ENCODE measurements at regions not wholly inside any gene's neighbourhood (a gene's known extent, or its start where the extent isn't known, plus 50 kb on each side); places are given as distances from the start of the nearest gene placed in this dataset.

- no peak overlapping the region for H3K27ac ChIP-seq
- no peaks in the 10 kb centered on the region for H3K36me3 ChIP-seq
- H3K27me3 ChIP-seq = no peaks in the 10 kb centered on the region
- TF ChIP-seq POLR2AphosphoS5 (IDR thresholded peaks at IDR 0.05) (no peak), EP300 (IDR thresholded peaks at IDR 0.05; ENCODE audit: low read depth) (no peak), POLR2A (IDR thresholded peaks at IDR 0.05) (no peak), CTCF (IDR thresholded peaks at IDR 0.05) (no peak)
- in situ Hi-C loops (cut with MboI; ENCODE audit: low pct_ligation_motif_present in 1 of 4, low pct_unique_long_range_greater_than_20kb in 1 of 4, low sequenced_read_pairs in 3 of 4) = no loop called here
- no peak for DNase-seq
- no peaks in the 10 kb centered on the region for H3K9me3 ChIP-seq
- WGBS, 2 donors (ENCODE audit: low coverage in 1 of 2) = 84% methylated on average over 5 of the region's 5 CpGs; no CpG with 5 or more reads in 1 of the 2 donors
- intact Hi-C loops (cut with DNase I; ENCODE audit: low total_unique reads) = no loop called here
- no peak overlapping the region for H3K4me3 ChIP-seq
- no peaks in the 10 kb centered on the region for H3K4me1 ChIP-seq
Observed at GRCh38 chr12:16972923-16973770, 367.2 kb upstream of the LMO3 start.

DNA sequence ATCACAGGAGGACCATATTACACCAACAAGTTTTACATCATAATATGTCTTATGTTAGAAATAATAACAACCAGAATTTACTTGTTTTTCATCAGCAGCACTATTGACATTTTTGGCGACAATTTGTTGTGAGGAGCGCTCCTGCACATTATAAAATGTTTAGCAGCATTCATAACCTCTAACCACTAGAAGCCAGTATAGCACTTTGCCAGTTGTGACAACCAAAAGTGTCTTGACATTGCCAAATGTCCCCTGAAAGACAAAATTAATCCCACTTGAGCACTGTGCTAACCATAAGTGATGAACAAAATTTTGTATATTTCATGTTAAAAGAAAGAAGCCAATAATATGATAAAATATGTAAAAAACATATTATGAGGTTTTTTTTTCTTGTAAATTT, 356.9 kb upstream of the LMO3 start:
- in situ Hi-C loops (cut with MboI; ENCODE audit: low pct_ligation_motif_present in 1 of 4, low pct_unique_long_range_greater_than_20kb in 1 of 4, low sequenced_read_pairs in 3 of 4) = no loop called here
- DNase-seq = no peak
- intact Hi-C loops (cut with DNase I; ENCODE audit: low total_unique reads) = no loop called here
- Histone ChIP-seq H3K4me3 (no peak overlapping the region), H3K36me3 (no peaks in the 10 kb centered on the region), H3K27me3 (no peaks in the 10 kb centered on the region), H3K9me3 (no peaks in the 10 kb centered on the region), H3K27ac (no peak overlapping the region), H3K4me1 (no peaks in the 10 kb centered on the region)
- TF ChIP-seq POLR2A (IDR thresholded peaks at IDR 0.05) = no peak
- TF ChIP-seq CTCF (IDR thresholded peaks at IDR 0.05) = no peak
- no peak for TF ChIP-seq EP300 (IDR thresholded peaks at IDR 0.05; ENCODE audit: low read depth)
- TF ChIP-seq POLR2AphosphoS5 (IDR thresholded peaks at IDR 0.05) = no peak
- WGBS, 2 donors (ENCODE audit: low coverage in 1 of 2) = 78 to 91% methylated on average over 2 of the region's 2 CpGs

- Histone ChIP-seq H3K9me3 (no peaks in the 10 kb centered on the region), H3K27me3 (no peaks in the 10 kb centered on the region), H3K27ac (no peak overlapping the region), H3K4me1 (no peaks in the 10 kb centered on the region), H3K4me3 (no peak overlapping the region), H3K36me3 (no peaks in the 10 kb centered on the region)
- TF ChIP-seq EP300 (IDR thresholded peaks at IDR 0.05; ENCODE audit: low read depth) = no peak
- no peak for TF ChIP-seq POLR2A (IDR thresholded peaks at IDR 0.05)
- no peak for TF ChIP-seq CTCF (IDR thresholded peaks at IDR 0.05)
- TF ChIP-seq POLR2AphosphoS5 (IDR thresholded peaks at IDR 0.05) = no peak
- 42 to 52% methylated on average over 5 of the region's 5 CpGs for WGBS, 2 donors (ENCODE audit: low coverage in 1 of 2)
- in situ Hi-C loops (cut with MboI; ENCODE audit: low pct_ligation_motif_present in 1 of 4, low pct_unique_long_range_greater_than_20kb in 1 of 4, low sequenced_read_pairs in 3 of 4) (no loop called here), intact Hi-C loops (cut with DNase I; ENCODE audit: low total_unique reads) (no loop called here)
- DNase-seq = no peak
Observed at GRCh38 chr12:16955083-16955657, 349.2 kb upstream of the LMO3 start.

- Histone ChIP-seq H3K36me3 (no peaks in the 10 kb centered on the region), H3K9me3 (no peaks in the 10 kb centered on the region), H3K4me3 (no peak overlapping the region), H3K27ac (no peak overlapping the region), H3K27me3 (no peaks in the 10 kb centered on the region), H3K4me1 (no peaks in the 10 kb centered on the region)
- no peak for DNase-seq
- intact Hi-C loops (cut with DNase I; ENCODE audit: low total_unique reads) (no loop called here), in situ Hi-C loops (cut with MboI; ENCODE audit: low pct_ligation_motif_present in 1 of 4, low pct_unique_long_range_greater_than_20kb in 1 of 4, low sequenced_read_pairs in 3 of 4) (no loop called here)
- TF ChIP-seq POLR2AphosphoS5 (IDR thresholded peaks at IDR 0.05) (no peak), EP300 (IDR thresholded peaks at IDR 0.05; ENCODE audit: low read depth) (no peak), CTCF (IDR thresholded peaks at IDR 0.05) (no peak), POLR2A (IDR thresholded peaks at IDR 0.05) (no peak)
- 58 to 71% methylated on average over 5 to 6 of the region's 6 CpGs for WGBS, 2 donors (ENCODE audit: low coverage in 1 of 2)
Observed at GRCh38 chr12:16949871-16950667, 344.1 kb upstream of the LMO3 start.

All from transverse colon (tissue), 4 donors.